ENCODE measurements at regions not wholly inside any gene's neighbourhood (a gene's known extent, or its start where the extent isn't known, plus 50 kb on each side); places are given as distances from the start of the nearest gene placed in this dataset.

DNA sequence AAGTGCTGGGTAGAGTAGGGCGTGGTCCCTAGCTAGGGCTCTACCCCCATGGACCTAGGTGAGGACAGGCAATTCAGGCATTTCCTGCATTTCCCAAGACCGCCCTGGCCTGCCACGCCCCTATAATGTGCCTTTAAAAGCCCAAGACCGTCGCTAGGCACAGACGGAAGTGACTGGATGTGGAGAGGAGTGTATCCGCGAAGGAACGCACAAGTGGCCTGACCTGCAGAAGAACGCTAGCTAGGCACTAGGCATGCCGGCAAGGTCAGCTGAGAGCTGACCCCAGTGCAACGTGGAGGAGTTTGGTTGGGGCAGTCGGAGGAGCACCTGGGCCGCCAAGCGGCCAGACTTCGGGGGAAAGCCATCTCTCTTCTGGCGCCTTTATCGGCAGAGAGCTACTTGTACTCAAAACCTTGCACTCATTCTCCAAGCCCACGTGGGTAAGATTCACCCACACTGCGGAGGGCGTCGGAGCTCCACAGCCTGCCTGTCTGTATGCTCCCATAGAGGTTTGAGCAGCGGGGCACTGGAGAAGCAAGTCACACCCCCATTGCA is 370.0 kb downstream of the FGF9 start:
- Histone ChIP-seq H3K4me3 (no peak overlapping the region), H3K27me3 (replicated peaks; ENCODE audit: insufficient read depth) (no peaks in the 10 kb centered on the region), H3K9me3 (peaks cover 4% of the 10 kb centered on the region), H3K36me3 (no peaks in the 10 kb centered on the region), H3K27ac (no peak overlapping the region), H3K4me1 (ENCODE audit: control insufficient read depth in 1 of 2, low read depth in 2 of 2) (no peaks in the 10 kb centered on the region)
- TF ChIP-seq, protein P1, sequence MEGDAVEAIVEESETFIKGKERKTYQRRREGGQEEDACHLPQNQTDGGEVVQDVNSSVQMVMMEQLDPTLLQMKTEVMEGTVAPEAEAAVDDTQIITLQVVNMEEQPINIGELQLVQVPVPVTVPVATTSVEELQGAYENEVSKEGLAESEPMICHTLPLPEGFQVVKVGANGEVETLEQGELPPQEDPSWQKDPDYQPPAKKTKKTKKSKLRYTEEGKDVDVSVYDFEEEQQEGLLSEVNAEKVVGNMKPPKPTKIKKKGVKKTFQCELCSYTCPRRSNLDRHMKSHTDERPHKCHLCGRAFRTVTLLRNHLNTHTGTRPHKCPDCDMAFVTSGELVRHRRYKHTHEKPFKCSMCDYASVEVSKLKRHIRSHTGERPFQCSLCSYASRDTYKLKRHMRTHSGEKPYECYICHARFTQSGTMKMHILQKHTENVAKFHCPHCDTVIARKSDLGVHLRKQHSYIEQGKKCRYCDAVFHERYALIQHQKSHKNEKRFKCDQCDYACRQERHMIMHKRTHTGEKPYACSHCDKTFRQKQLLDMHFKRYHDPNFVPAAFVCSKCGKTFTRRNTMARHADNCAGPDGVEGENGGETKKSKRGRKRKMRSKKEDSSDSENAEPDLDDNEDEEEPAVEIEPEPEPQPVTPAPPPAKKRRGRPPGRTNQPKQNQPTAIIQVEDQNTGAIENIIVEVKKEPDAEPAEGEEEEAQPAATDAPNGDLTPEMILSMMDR (IDR thresholded peaks at IDR 0.05), result no peak
- ATAC-seq (ENCODE audit: insufficient number of reproducible peaks, low FRiP score, low read depth), result no peak
- DNase-seq (ENCODE audit: low spot score), result no peak

GRCh38 chr13:22041741-22042140 is 370.9 kb downstream of the FGF9 start:
- peaks cover 4% of the 10 kb centered on the region for H3K9me3 ChIP-seq

GRCh38 chr13:22047082-22047784 is 376.4 kb downstream of the FGF9 start:
- H3K27me3 ChIP-seq (replicated peaks; ENCODE audit: insufficient read depth), result no peaks in the 10 kb centered on the region
- H3K4me3 ChIP-seq, result no peak overlapping the region
- no peak overlapping the region for H3K27ac ChIP-seq
- DNase-seq (ENCODE audit: low spot score) (no peak), ATAC-seq (ENCODE audit: insufficient number of reproducible peaks, low FRiP score, low read depth) (no peak)
- H3K36me3 ChIP-seq, result no peaks in the 10 kb centered on the region
- H3K4me1 ChIP-seq (ENCODE audit: control insufficient read depth in 1 of 2, low read depth in 2 of 2), result no peaks in the 10 kb centered on the region
- no peaks in the 10 kb centered on the region for H3K9me3 ChIP-seq
- TF ChIP-seq, protein P1 (IDR thresholded peaks at IDR 0.05), result no peak

More at GRCh38 chr13:22041741-22042140, 370.9 kb downstream of the FGF9 start:
- Histone ChIP-seq H3K27ac (no peak overlapping the region), H3K4me1 (ENCODE audit: control insufficient read depth in 1 of 2, low read depth in 2 of 2) (no peaks in the 10 kb centered on the region), H3K4me3 (no peak overlapping the region), H3K27me3 (replicated peaks; ENCODE audit: insufficient read depth) (no peaks in the 10 kb centered on the region), H3K36me3 (no peaks in the 10 kb centered on the region)
- DNase-seq (ENCODE audit: low spot score), result no peak
- TF ChIP-seq, protein P1 (IDR thresholded peaks at IDR 0.05), result no peak
- ATAC-seq (ENCODE audit: insufficient number of reproducible peaks, low FRiP score, low read depth), result no peak

DNA sequence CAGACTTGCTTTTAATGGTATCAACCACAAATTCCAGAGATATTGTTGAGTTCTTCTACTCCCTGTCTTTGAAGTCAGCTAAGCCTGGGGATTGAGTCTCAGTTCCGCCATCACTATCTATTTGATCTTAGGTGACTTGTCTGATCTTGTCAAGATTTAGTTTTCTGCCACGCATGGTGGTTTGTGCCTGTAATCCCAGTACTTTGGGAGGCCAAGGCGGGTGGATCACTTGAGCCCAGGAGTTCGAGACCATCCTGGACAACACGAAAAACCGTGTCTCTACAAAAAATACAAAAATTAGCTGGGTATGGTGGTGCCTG is 376.9 kb downstream of the FGF9 start:
- no peaks in the 10 kb centered on the region for H3K9me3 ChIP-seq
- no peaks in the 10 kb centered on the region for H3K27me3 ChIP-seq (replicated peaks; ENCODE audit: insufficient read depth)
- no peaks in the 10 kb centered on the region for H3K36me3 ChIP-seq
- H3K27ac ChIP-seq, result no peak overlapping the region
- H3K4me3 ChIP-seq, result no peak overlapping the region
- H3K4me1 ChIP-seq (ENCODE audit: control insufficient read depth in 1 of 2, low read depth in 2 of 2), result no peaks in the 10 kb centered on the region
- DNase-seq (ENCODE audit: low spot score), result no peak
- TF ChIP-seq, protein P1 (IDR thresholded peaks at IDR 0.05), result no peak
- no peak for ATAC-seq (ENCODE audit: insufficient number of reproducible peaks, low FRiP score, low read depth)

GRCh38 chr13:22049384-22049783 is 378.5 kb downstream of the FGF9 start:
- no peak for ATAC-seq (ENCODE audit: insufficient number of reproducible peaks, low FRiP score, low read depth)
- TF ChIP-seq, protein P1 (IDR thresholded peaks at IDR 0.05), result no peak
- Histone ChIP-seq H3K36me3 (no peaks in the 10 kb centered on the region), H3K27me3 (replicated peaks; ENCODE audit: insufficient read depth) (no peaks in the 10 kb centered on the region), H3K27ac (no peak overlapping the region), H3K9me3 (no peaks in the 10 kb centered on the region), H3K4me1 (ENCODE audit: control insufficient read depth in 1 of 2, low read depth in 2 of 2) (no peaks in the 10 kb centered on the region), H3K4me3 (no peak overlapping the region)
- no peak for DNase-seq (ENCODE audit: low spot score)
